GM18873 (cell line): ENCODE measurements at regions not wholly inside any gene's neighbourhood (a gene's known extent, or its start where the extent isn't known, plus 50 kb on each side); places are given as distances from the start of the nearest gene placed in this dataset.

Source experiments
- ATAC-seq: cut with Tn5 transposase; IDR thresholded peaks from one replicate; pipeline ENCODE4 v1.9.1; 2021; ENCODE audit warnings: mild to moderate bottlenecking, moderate library complexity, moderate number of reproducible peaks; ENCODE audit not compliant: unreplicated experiment, low FRiP score

DNA sequence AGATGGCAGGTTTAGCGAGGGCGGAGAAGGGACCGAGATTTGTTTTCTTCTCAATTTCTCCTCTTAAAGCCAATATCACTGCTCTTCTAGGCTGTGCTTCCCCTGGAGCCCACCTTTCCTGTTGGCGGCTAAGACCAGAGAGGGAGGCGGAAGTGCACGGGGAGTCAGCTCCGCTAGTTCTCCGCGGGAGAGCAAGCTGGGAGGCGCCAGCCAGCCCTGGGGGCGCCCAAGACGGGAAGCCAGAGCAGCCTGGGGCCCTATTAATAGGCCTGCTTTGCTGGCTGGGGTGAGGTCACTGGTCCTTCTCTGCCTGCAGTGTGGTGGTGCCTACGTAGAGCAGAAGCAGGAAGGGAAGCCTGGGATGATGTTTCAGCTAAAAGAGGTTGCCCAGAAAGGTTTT lies 61.6 kb downstream of the LSM5 start:
- no peak for ATAC-seq

- ATAC-seq = no peak
Measured at GRCh38 chr7:32427769-32428291, 62.4 kb downstream of the LSM5 start.

DNA sequence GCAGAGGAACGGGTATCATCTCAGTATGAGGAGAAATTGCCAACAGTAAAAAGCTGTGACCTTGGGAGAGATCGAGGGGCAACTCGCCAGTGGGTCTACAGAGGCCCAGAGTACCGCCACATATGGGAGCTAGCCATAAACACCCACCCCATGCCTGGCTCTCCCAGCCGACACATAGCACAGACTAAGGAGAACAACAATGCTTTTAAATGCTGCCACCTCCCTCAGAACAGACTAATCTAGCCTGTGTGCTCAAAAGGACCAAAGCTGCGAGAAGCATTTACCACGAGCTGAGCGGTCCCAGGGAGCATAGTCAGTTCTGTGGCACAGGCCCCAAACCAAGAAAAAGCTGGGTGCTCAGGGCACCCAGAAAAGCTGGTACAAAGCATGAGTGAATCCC lies 73.3 kb downstream of the LSM5 start:
- ATAC-seq = no peak

- ATAC-seq = no peak
Measured at GRCh38 chr7:32415936-32416335, 74.2 kb downstream of the LSM5 start.

- no peak for ATAC-seq
Measured at GRCh38 chr7:32415519-32415918, 74.7 kb downstream of the LSM5 start.

- no peak for ATAC-seq
Measured at GRCh38 chr7:32412471-32412870, 77.7 kb downstream of the LSM5 start.

- ATAC-seq = no peak
Measured at GRCh38 chr7:32410545-32410944, 79.6 kb downstream of the LSM5 start.

DNA sequence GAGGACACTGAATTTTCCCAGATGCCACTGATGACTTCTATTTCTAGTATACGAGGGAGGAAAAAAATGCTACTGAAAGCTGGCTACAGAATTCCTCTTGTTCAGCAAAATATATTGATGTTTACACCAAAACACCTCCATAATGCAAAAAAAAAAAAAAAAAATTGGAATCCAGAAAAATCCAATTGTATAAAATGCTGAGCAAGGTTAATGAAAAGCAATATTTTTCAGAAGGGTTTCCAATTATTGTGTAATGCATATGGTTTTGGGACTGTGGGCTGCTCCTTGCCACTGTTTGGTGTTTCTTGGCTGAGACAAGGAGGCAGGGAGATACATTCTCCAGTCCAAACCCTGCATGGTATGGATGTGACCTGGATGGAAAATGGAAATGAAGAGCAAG lies 83.8 kb downstream of the LSM5 start:
- ATAC-seq = no peak

DNA sequence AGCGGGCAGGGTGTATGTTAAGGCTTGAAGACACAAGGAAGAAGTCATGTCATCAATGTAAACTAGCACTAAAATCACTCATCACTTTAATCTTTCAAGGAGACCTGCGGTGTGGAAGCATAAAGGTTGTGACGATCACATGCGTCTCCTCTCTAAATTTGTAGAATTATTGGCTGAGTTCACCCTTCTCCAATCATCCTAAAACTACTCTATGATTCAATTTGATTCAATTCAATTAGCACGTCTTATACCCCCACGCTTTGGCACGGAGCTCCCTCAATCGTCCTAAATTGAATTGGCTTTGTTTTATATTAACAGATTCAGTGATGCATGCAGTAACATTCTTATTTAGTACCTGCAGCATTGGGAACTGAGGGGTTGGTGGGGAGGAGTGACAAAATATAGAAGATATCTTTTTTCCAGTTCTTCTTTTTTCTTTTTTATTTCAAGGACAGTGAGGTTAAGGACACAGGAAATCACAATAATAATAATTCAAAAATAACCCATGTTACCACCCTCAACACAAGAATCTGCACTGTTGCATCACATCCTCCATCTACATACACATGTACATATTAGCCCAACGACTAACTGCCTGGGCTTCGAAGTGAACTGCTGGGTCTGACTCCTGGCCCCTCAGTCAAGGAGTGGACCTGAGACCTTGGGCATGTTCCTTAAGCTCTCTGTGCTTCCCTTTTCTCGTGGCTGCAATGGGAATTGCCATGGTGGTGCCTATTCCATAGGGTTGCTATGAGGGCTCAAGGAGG lies 86.5 kb downstream of the LSM5 start:
- no peak for ATAC-seq

DNA sequence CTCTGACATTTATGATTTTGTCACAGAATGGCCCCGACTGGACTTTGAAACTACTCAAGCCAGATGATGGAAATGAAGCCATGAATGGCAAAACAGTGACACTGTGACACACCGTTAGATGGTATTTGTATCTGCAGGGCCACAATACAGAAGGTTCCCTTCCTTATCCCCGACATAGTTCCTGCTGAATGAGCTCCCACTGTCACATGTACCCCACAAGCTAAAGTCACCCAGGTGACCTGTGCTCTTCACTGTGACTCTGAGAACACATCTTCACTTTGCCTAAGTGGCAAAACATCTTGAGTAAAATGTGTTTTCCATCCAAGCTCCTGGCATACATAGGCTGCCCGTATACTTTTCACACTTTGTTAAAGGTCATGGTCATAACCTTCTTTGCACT lies 89.5 kb downstream of the LSM5 start:
- no peak for ATAC-seq

DNA sequence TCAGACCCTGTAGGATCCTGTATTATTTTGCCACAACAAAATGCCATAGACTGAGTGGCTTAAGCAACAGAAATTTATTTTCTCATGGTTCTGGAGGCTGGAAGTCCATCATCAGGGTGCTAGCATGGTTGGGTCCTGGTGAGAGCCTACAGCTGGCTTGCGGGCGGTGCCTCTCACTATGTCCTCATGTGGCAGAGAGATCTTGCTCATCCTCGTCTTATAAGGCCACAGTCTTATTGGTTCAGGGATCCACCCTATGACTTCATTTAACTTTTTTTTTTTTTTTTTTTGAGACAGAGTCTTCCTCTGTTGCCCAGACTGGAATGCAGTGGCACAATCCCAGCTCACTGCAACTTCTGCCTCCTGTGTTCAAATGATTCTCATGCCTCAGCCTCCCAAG lies 90.9 kb downstream of the LSM5 start:
- ATAC-seq = no peak

DNA sequence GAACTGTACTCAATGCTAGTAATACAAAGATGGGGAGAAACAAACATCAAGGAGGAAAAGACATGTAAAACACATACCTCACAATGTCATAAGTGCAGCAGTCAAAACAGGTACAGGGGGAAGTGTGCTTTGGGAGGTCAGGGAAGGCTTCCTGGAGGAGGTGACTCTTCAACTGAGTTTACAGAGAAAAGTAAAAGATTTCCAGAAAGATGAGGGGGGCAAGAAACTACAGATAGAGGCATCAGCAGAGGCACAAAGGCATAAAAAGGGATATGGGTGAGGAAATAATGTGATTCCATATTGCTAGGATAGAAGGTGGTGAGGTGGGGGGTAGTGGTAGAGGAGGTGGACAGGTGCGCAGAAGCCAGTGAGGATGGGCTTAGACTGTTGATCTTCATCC lies 95.0 kb downstream of the LSM5 start:
- no peak for ATAC-seq

DNA sequence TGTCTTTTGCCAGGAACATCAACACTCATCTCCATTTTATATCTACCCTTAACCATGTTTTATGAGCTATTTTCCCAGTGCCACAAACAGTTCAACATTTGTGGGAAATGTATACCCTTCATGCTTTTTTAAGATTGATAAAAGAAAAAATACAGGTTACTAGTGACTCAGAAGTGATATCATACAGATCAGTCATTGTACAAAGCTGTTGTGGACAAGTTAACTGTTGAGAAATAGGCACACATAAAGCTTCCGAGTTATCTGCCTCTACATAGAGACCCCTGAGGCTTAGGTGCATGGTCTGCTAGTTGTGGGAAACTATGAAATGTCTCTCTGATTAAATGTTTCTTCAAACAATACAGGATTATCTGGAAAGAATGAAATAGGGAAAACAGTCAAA lies 96.3 kb downstream of the LSM5 start:
- ATAC-seq = no peak

DNA sequence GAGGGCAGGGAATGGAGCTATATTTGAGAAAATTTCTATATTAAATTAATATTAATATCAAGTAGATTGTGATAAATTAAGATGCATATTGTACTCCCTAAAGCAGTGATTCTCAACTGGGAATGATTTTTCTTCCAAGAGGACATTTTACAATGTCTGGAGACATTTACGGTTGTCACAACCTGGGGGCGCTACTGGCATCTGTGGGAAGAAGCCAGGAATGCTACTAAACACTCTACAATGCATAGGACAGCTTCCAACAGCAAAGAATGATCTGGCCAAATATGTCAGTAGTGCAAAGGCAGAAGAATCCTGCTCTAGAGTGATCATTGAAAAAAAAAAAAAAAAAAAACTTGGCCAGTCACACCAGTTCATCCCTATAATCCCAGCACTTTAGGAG lies 100.0 kb downstream of the LSM5 start:
- ATAC-seq = no peak

GRCh38 chr7:32385316-32385956 lies 104.7 kb downstream of the LSM5 start:
- no peak for ATAC-seq

- ATAC-seq = no peak
Measured at GRCh38 chr7:32381024-32381601, 109.1 kb downstream of the LSM5 start.

DNA sequence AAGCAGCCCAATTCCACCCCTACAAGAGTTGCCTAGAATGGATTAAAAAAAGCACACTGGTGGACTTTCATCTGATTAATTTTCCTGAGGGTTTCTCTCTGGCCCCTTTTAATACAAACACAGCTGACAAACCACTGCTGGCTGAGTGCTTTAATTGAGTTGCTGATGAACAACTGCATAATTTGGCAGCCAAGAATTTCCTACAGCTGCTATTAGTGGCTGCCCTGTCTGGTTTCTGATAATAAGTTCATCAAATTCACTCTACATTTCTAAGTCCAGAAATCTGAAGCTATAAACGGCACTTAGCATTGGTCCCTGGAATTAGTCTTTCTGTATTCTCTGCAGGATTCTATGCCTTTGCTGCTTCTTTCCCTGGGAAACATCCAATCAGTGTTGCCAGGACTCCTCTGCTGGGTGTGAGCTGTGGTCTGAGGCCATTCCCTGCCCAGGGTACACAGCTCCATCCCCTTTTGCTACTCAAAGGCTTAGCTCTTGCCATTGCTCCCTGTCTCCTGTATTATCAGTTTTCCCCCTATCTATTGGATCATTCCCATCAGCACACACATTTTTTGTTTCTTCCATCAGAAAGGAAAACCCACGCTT lies 110.6 kb downstream of the LSM5 start:
- no peak for ATAC-seq

DNA sequence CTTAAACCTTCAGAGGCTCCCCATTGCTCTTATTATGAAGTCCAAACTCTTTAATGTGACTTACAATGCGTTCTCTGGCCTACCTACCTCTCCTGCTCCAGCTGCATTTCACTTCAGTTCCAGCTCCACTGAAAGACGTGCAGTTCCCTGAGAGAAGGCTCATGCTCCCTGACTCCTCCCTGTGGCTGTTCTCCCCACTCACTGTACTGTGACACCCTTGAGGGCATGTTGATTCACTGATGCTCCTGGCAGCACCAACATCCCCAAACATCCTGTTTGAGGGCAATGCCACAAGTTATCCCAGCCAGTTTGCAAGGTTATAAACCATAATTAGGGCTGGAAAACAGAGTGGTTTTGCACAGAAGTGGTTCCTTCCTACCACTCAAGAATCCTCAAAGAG lies 111.2 kb downstream of the LSM5 start:
- ATAC-seq = no peak

- ATAC-seq = no peak
Measured at GRCh38 chr7:32364581-32364980, 125.6 kb downstream of the LSM5 start.

DNA sequence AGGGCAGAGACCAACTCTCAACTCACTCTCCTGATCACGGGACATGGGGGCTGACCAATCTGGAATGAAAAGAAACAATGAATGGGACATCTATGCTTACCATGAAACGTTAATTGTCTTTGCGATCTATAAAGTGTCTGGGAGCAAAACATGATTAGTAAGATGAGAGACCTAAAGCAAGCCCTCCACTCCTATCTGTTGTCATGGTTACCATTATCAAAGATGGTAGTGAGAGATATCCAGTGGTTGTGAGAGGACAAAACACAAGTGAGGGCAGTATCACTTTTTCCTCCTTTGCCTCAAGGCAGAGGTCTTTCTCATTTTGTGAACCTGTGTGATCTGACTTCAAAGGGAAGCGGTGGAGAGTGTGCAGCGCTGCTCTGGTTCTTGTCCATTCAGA lies 130.1 kb downstream of the LSM5 start:
- ATAC-seq = no peak

DNA sequence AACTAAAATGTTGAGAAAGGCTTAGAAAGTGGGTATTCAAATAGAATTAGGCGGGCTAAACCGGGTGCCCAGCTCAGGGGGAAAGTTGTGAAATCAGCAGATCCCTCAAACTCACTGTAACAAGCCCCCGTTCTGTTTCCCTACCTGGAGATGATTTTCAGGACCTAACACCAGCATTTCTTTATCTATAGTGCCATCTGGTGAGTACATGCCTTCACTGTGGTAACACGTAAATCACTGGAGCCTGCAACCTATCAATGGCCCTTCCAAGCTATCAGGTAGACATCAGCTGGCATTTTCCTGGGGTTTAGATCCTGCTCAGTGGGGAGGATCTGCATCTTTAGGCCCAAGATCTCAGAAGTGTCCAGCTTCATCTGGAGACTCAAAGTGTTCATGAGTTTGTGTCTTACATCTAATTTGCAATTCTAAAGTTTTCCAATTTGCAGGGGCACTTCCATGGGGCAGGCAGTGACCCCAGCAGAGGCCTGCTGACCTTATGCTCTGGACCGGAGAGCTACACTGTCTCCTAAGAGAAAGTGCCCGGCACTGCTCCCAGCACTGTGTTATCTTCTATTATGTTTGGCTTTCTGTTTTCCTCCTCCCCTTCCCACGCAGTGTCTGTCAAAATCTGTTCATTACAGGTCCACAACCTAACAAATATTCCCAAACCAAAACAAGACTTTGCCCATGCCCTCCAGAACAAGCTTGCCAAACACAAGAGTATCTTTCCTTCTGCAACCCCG lies 132.5 kb downstream of the LSM5 start:
- no peak for ATAC-seq
